NCI-H2081 (cell line): ENCODE measurements at regions not wholly inside any gene's neighbourhood (a gene's known extent, or its start where the extent isn't known, plus 50 kb on each side); places are given as distances from the start of the nearest gene placed in this dataset.

Experiments used
- DNase-seq, 2 experiments: peaks; one replicate each; lab custom pipeline; 2025; lab: John Stamatoyannopoulos, UW

- no peak for DNase-seq
These were observed 151.3 kb upstream of the NCK2 start for GRCh38 chr2:105593221-105593967.

GRCh38 chr2:105592288-105592687 lies 152.4 kb upstream of the NCK2 start:
- no peak for DNase-seq

GRCh38 chr2:105590780-105591660 lies 153.7 kb upstream of the NCK2 start:
- DNase-seq, result peak in 1 of 2 experiments; percentile 12

- DNase-seq, result no peak
These were observed 156.1 kb upstream of the NCK2 start for GRCh38 chr2:105588581-105588980.

GRCh38 chr2:105587637-105588036 lies 157.1 kb upstream of the NCK2 start:
- DNase-seq, result no peak

- DNase-seq, result no peak
These were observed 160.2 kb upstream of the NCK2 start for GRCh38 chr2:105584435-105585010.

GRCh38 chr2:105582952-105583660 lies 161.6 kb upstream of the NCK2 start:
- no peak for DNase-seq

GRCh38 chr2:105581555-105581944 lies 163.2 kb upstream of the NCK2 start:
- no peak for DNase-seq

GRCh38 chr2:105580870-105581554 lies 163.7 kb upstream of the NCK2 start:
- DNase-seq, result no peak

- DNase-seq, result no peak
These were observed 164.5 kb upstream of the NCK2 start for GRCh38 chr2:105580216-105580615.

GRCh38 chr2:105578166-105578565 lies 166.5 kb upstream of the NCK2 start:
- no peak for DNase-seq

GRCh38 chr2:105577762-105578161 lies 166.9 kb upstream of the NCK2 start:
- DNase-seq, result no peak

- peak in 1 of 2 experiments; percentile 36 for DNase-seq
These were observed 168.1 kb upstream of the NCK2 start for GRCh38 chr2:105576440-105577241.

GRCh38 chr2:105576050-105576439 lies 168.7 kb upstream of the NCK2 start:
- no peak for DNase-seq

GRCh38 chr2:105575499-105576025 lies 169.2 kb upstream of the NCK2 start:
- no peak for DNase-seq

GRCh38 chr2:105574796-105575344 lies 169.8 kb upstream of the NCK2 start:
- DNase-seq, result no peak

- DNase-seq, result peak; percentile 44 to 87
These were observed 170.6 kb upstream of the NCK2 start for GRCh38 chr2:105573910-105574655.

GRCh38 chr2:105573490-105573889 lies 171.2 kb upstream of the NCK2 start:
- no peak for DNase-seq

- DNase-seq, result no peak
These were observed 172.7 kb upstream of the FHL2 start for GRCh38 chr2:105571445-105571987.
